Liver (tissue), 7 donors: ENCODE measurements at regions not wholly inside any gene's neighbourhood (a gene's known extent, or its start where the extent isn't known, plus 50 kb on each side); places are given as distances from the start of the nearest gene placed in this dataset.

ENCODE experiments used
- DNase-seq: peaks from one replicate; pipeline ENCODE4 v3.0.0-alpha.2; 2017; ENCODE audit warnings: low spot score
- H3K27ac ChIP-seq, 2 donors: one replicate each; pipeline ENCODE4 v1.7.0; 2013; ENCODE audit warnings: inconsistent platforms in 2 of 2, low read length in 2 of 2, control low read depth in 1 of 2, low read depth in 1 of 2, mild to moderate bottlenecking in 1 of 2
- H3K27me3 ChIP-seq, 4 donors: one replicate each; pipeline versions ENCODE4 v1.6.1 to v1.7.0; 2013; ENCODE audit warnings: low read length in 3 of 4, inconsistent platforms in 1 of 4, mild to moderate bottlenecking in 1 of 4, moderate library complexity in 1 of 4; ENCODE audit not compliant: control insufficient read depth in 4 of 4, insufficient read depth in 4 of 4
- H3K36me3 ChIP-seq, 4 donors: one replicate each; pipeline versions ENCODE4 v1.6.1 to v1.7.0; 2013; ENCODE audit warnings: low read length in 3 of 4, mild to moderate bottlenecking in 3 of 4, low read depth in 1 of 4, moderate library complexity in 1 of 4; ENCODE audit not compliant: control insufficient read depth in 4 of 4, insufficient read depth in 3 of 4
- H3K4me1 ChIP-seq, 4 donors: one replicate each; pipeline versions ENCODE4 v1.6.1 to v1.7.0; 2013; ENCODE audit warnings: low read length in 3 of 4, mild to moderate bottlenecking in 3 of 4, moderate library complexity in 1 of 4; ENCODE audit not compliant: control insufficient read depth in 4 of 4, insufficient read depth in 4 of 4
- H3K4me3 ChIP-seq, 3 donors: one replicate each; pipeline versions ENCODE4 v1.6.1 to v1.7.0; 2013; ENCODE audit warnings: low read length in 3 of 3, control low read depth in 1 of 3, low read depth in 1 of 3, mild to moderate bottlenecking in 1 of 3
- H3K9ac ChIP-seq, 2 donors: one replicate each; pipeline ENCODE4 v1.7.0; 2013; ENCODE audit warnings: low read length in 2 of 2, mild to moderate bottlenecking in 2 of 2, moderate library complexity in 2 of 2, control low read depth in 1 of 2, low read depth in 1 of 2
- H3K9me3 ChIP-seq, 4 donors: one replicate each; pipeline versions ENCODE4 v1.6.1 to v1.7.0; 2013; ENCODE audit warnings: low read length in 3 of 4; ENCODE audit not compliant: control insufficient read depth in 4 of 4
- ATF3 ChIP-seq: IDR thresholded peaks from 2 replicates; pipeline ENCODE4 v1.6.1; 2016; ENCODE audit warnings: antibody characterized with exemption
- EGR1 ChIP-seq, 2 donors: IDR thresholded peaks; 2 replicates each; pipeline ENCODE4 v1.6.1; 2016 to 2018; ENCODE audit warnings: antibody characterized with exemption in 2 of 2, low read depth in 2 of 2
- FOXA1 ChIP-seq: IDR thresholded peaks from 2 replicates; pipeline ENCODE4 v1.6.1; 2016; ENCODE audit warnings: antibody characterized with exemption
- FOXA2 ChIP-seq: IDR thresholded peaks from 2 replicates; pipeline ENCODE4 v1.6.1; 2016; ENCODE audit warnings: antibody characterized with exemption
- GABPA ChIP-seq, 2 donors: IDR thresholded peaks in 1 of 2; conservative IDR thresholded peaks in 1 of 2; 2 replicates each; pipeline ENCODE4 v1.6.1; 2016; ENCODE audit warnings: antibody characterized with exemption in 2 of 2, mild to moderate bottlenecking in 1 of 2, moderate library complexity in 1 of 2
- HNF4A ChIP-seq, 2 donors: conservative IDR thresholded peaks; 2 replicates each; pipeline ENCODE4 v1.6.1; 2016; ENCODE audit warnings: antibody characterized with exemption in 2 of 2, mild to moderate bottlenecking in 2 of 2
- HNF4G ChIP-seq: IDR thresholded peaks from 2 replicates; pipeline ENCODE4 v1.6.1; 2016; ENCODE audit warnings: antibody characterized with exemption
- JUND ChIP-seq, 2 donors: IDR thresholded peaks; 2 replicates each; pipeline ENCODE4 v1.6.1; 2016; ENCODE audit warnings: antibody characterized with exemption in 2 of 2
- MAX ChIP-seq: IDR thresholded peaks from 2 replicates; pipeline ENCODE4 v1.6.1; 2016; ENCODE audit warnings: antibody characterized with exemption
- NR2F2 ChIP-seq: IDR thresholded peaks from 2 replicates; pipeline ENCODE4 v1.6.1; 2016; ENCODE audit warnings: antibody characterized with exemption
- RAD21 ChIP-seq, 2 donors: IDR thresholded peaks; 2 replicates each; pipeline ENCODE4 v1.6.1; 2016; ENCODE audit warnings: antibody characterized with exemption in 2 of 2, mild to moderate bottlenecking in 2 of 2
- REST ChIP-seq: IDR thresholded peaks from 2 replicates; pipeline ENCODE4 v1.6.1; 2016; ENCODE audit warnings: antibody characterized with exemption, mild to moderate bottlenecking
- RXRA ChIP-seq, 2 donors: IDR thresholded peaks; 2 replicates each; pipeline ENCODE4 v1.6.1; 2017 to 2018; ENCODE audit warnings: antibody characterized with exemption in 2 of 2, mild to moderate bottlenecking in 1 of 2
- SP1 ChIP-seq: IDR thresholded peaks from 2 replicates; pipeline ENCODE4 v1.6.1; 2018; ENCODE audit warnings: antibody characterized with exemption, mild to moderate bottlenecking
- TAF1 ChIP-seq: conservative IDR thresholded peaks from 2 replicates; pipeline ENCODE4 v1.6.1; 2016; ENCODE audit warnings: antibody characterized with exemption, mild to moderate bottlenecking
- YY1 ChIP-seq: IDR thresholded peaks from 2 replicates; pipeline ENCODE4 v1.6.1; 2016; ENCODE audit warnings: antibody characterized with exemption, mild to moderate bottlenecking
- ZBTB33 ChIP-seq: IDR thresholded peaks from 2 replicates; pipeline ENCODE4 v1.6.1; 2016; ENCODE audit warnings: antibody characterized with exemption
- WGBS: extraction: QIAGEN DNeasy Blood & Tissue Kit; methylation state at CpG from one replicate; pipeline ENCODE4 v1.1.7; 2013; 5-methylcytosine and 5-hydroxymethylcytosine counted together
- donor health status: healthy.
- donor health status: healthy.
- donor health status: healthy.
- donor health status: healthy.

- H3K4me1 ChIP-seq: peaks cover 0 to 6% (median 1%) of the 10 kb centered on the region in 4 donors
- TF ChIP-seq JUND (IDR thresholded peaks at IDR 0.05): no peak
- no peak for TF ChIP-seq YY1
- no peak for TF ChIP-seq ZBTB33
- no peak for TF ChIP-seq SP1
- H3K36me3 ChIP-seq: no peaks in the 10 kb centered on the region
- H3K9me3 ChIP-seq: no peaks in the 10 kb centered on the region
- no peak overlapping the region for H3K4me3 ChIP-seq
- WGBS: 71% methylated on average over 3 of the region's 3 CpGs
- DNase-seq: no peak
- no peak overlapping the region for H3K27ac ChIP-seq
- H3K9ac ChIP-seq: no peak overlapping the region
- no peaks in the 10 kb centered on the region for H3K27me3 ChIP-seq
Measured at GRCh38 chr15:29933042-29933803, 111.0 kb upstream of the TJP1 start.

- H3K9ac ChIP-seq: no peak overlapping the region
- 88% methylated on average over 2 of the region's 2 CpGs for whole genome bisulfite sequencing
- no peaks in the 10 kb centered on the region for H3K27me3 ChIP-seq
- H3K9me3 ChIP-seq: no peaks in the 10 kb centered on the region
- DNase-seq: no peak
- H3K4me1 ChIP-seq: peaks cover 4 to 10% (median 7%) of the 10 kb centered on the region in 4 donors
- H3K4me3 ChIP-seq: no peak overlapping the region
- TF ChIP-seq RAD21 (IDR thresholded peaks at IDR 0.05) (no peak), NR2F2 (no peak), FOXA1 (no peak), RXRA (IDR thresholded peaks at IDR 0.05) (no peak), SP1 (no peak), HNF4G (no peak), FOXA2 (no peak), YY1 (no peak), REST (no peak), HNF4A (conservative IDR thresholded peaks at IDR 0.05) (no peak), ZBTB33 (no peak), MAX (no peak), ATF3 (no peak), EGR1 (IDR thresholded peaks at IDR 0.05; ENCODE audit: low read depth in 2 of 2) (no peak), JUND (IDR thresholded peaks at IDR 0.05) (no peak), GABPA (IDR thresholded peaks at IDR 0.05 in 1 of 2, conservative IDR thresholded peaks at IDR 0.05 in 1 of 2) (no peak), TAF1 (no peak)
- no peak overlapping the region for H3K27ac ChIP-seq
- H3K36me3 ChIP-seq: no peaks in the 10 kb centered on the region
Measured at GRCh38 chr15:29926083-29926388, 103.8 kb upstream of the TJP1 start.
